ENCODE measurements at regions not wholly inside any gene's neighbourhood (a gene's known extent, or its start where the extent isn't known, plus 50 kb on each side); places are given as distances from the start of the nearest gene placed in this dataset.

DNA sequence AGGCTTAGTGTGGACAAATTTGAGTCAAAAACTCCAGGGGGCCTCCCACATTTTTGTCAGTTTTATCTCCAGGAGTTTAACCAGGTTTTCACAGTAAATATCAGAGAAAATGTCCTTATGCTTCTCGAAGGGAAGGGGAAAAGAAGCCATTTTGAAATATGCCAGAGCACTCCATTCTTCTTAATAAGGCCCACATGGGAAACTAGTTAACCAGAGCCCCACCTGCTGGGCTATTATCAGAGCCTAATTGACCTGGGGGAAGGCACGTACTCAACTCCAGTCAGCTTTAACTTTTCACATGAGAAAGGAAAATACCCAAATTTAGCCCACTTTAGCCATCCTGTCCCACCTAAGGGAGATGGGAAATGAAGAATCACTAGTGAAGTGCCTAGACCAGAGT lies 296.3 kb downstream of the PTBP2 start:
- DNase-seq (ENCODE audit: extremely low spot score): no peak
- CTCF ChIA-PET: no interaction called here

More for the DNA sequence above, 296.3 kb downstream of the PTBP2 start:
- TF ChIP-seq ZNF384 (IDR thresholded peaks at IDR 0.05) (no peak), SUZ12 (IDR thresholded peaks at IDR 0.05) (no peak), NFRKB (IDR thresholded peaks at IDR 0.05) (no peak), FOXK2 (IDR thresholded peaks at IDR 0.05) (no peak), ELF4 (IDR thresholded peaks at IDR 0.05) (no peak), BHLHE40 (IDR thresholded peaks at IDR 0.05; ENCODE audit: borderline replicate concordance) (no peak), TARDBP (IDR thresholded peaks at IDR 0.05) (no peak), L3MBTL2 (conservative IDR thresholded peaks at IDR 0.05) (no peak), CTBP1 (IDR thresholded peaks at IDR 0.05; ENCODE audit: borderline replicate concordance) (no peak), SP1 (IDR thresholded peaks at IDR 0.05) (no peak), FOXM1 (IDR thresholded peaks at IDR 0.05; ENCODE audit: borderline replicate concordance) (no peak), FOXA1 (IDR thresholded peaks at IDR 0.05) (no peak), LEF1 (IDR thresholded peaks at IDR 0.05; ENCODE audit: borderline replicate concordance) (no peak), ARNT (IDR thresholded peaks at IDR 0.05) (no peak)
- POLR2A ChIA-PET: no interaction called here
